WTC11 (cell line): ENCODE measurements at regions not wholly inside any gene's neighbourhood (a gene's known extent, or its start where the extent isn't known, plus 50 kb on each side); places are given as distances from the start of the nearest gene placed in this dataset.

Experiments used
- CBFB ChIP-seq: sonication (generic); formaldehyde crosslinking; IDR thresholded peaks from 2 replicates; pipeline ENCODE4 v1.8.1; 2022; ENCODE audit warnings: mild to moderate bottlenecking, low read depth, missing genetic modification reagents
- CREM ChIP-seq: sonication (generic); formaldehyde crosslinking; IDR thresholded peaks from 2 replicates; pipeline ENCODE4 v1.8.1; 2022; ENCODE audit warnings: mild to moderate bottlenecking, missing genetic modification reagents, moderate library complexity
- CTCF ChIP-seq: fragments of 200-600 bp; IDR thresholded peaks from 2 replicates; pipeline ENCODE4 v1.8.0; 2022; ENCODE audit warnings: antibody characterized with exemption
- FOXJ3 ChIP-seq: sonication (generic); formaldehyde crosslinking; IDR thresholded peaks from 2 replicates; pipeline ENCODE4 v1.9.0; 2021; ENCODE audit warnings: missing genetic modification reagents, mild to moderate bottlenecking, borderline replicate concordance
- JUN ChIP-seq: sonication (generic); formaldehyde crosslinking; IDR thresholded peaks from 2 replicates; pipeline ENCODE4 v1.8.0; 2023; ENCODE audit warnings: mild to moderate bottlenecking, missing genetic modification reagents
- MYBL2 ChIP-seq: sonication (generic); formaldehyde crosslinking; IDR thresholded peaks from 2 replicates; pipeline ENCODE4 v1.8.1; 2023; ENCODE audit warnings: mild to moderate bottlenecking, moderate library complexity, missing genetic modification reagents
- NR2C2 ChIP-seq: sonication (generic); formaldehyde crosslinking; IDR thresholded peaks from 2 replicates; pipeline ENCODE4 v1.8.0; 2022; ENCODE audit warnings: mild to moderate bottlenecking, missing genetic modification reagents
- RELA ChIP-seq: sonication (generic); formaldehyde crosslinking; IDR thresholded peaks from 2 replicates; pipeline ENCODE4 v1.8.1; 2022; ENCODE audit warnings: missing genetic modification reagents, mild to moderate bottlenecking, borderline replicate concordance
- ZNF232 ChIP-seq: sonication (generic); formaldehyde crosslinking; IDR thresholded peaks from 2 replicates; pipeline ENCODE4 v1.8.0; 2022; ENCODE audit warnings: mild to moderate bottlenecking, missing genetic modification reagents
- ZNF671 ChIP-seq: fragments of 250-450 bp; sonication (Bioruptor Pico); IDR thresholded peaks from 2 replicates; pipeline ENCODE4 v1.8.0; 2021; ENCODE audit warnings: mild to moderate bottlenecking
- TF ChIP-seq, protein P1 (sequence below): sonication (generic); formaldehyde crosslinking; conservative IDR thresholded peaks from 2 replicates; pipeline ENCODE4 v1.8.1; 2023; ENCODE audit warnings: mild to moderate bottlenecking, low read depth, missing genetic modification reagents, moderate library complexity
- TF ChIP-seq, protein P2 (sequence below): sonication (generic); formaldehyde crosslinking; IDR thresholded peaks from 2 replicates; pipeline ENCODE4 v1.8.1; 2022; ENCODE audit warnings: low read depth, missing genetic modification reagents, borderline replicate concordance
- TF ChIP-seq, protein P3 (sequence below): sonication (generic); formaldehyde crosslinking; IDR thresholded peaks from 2 replicates; pipeline ENCODE4 v1.8.0; 2022; ENCODE audit warnings: mild to moderate bottlenecking, missing genetic modification reagents
- TF ChIP-seq, protein P4 (sequence below): sonication (generic); formaldehyde crosslinking; IDR thresholded peaks from 2 replicates; pipeline ENCODE4 v1.8.0; 2023; ENCODE audit warnings: mild to moderate bottlenecking, missing genetic modification reagents

GRCh38 chr2:37764739-37765138 lies 93.3 kb upstream of the CDC42EP3 start:
- TF ChIP-seq FOXJ3 (no peak), JUN (CRISPR knock-in tag) (no peak), CTCF (no peak), MYBL2 (CRISPR knock-in tag) (no peak), NR2C2 (CRISPR knock-in tag) (no peak), ZNF232 (no peak), RELA (no peak), CREM (CRISPR knock-in tag) (no peak), CBFB (CRISPR knock-in tag) (no peak), ZNF671 (CRISPR knock-in tag) (no peak)
- TF ChIP-seq, protein P1, sequence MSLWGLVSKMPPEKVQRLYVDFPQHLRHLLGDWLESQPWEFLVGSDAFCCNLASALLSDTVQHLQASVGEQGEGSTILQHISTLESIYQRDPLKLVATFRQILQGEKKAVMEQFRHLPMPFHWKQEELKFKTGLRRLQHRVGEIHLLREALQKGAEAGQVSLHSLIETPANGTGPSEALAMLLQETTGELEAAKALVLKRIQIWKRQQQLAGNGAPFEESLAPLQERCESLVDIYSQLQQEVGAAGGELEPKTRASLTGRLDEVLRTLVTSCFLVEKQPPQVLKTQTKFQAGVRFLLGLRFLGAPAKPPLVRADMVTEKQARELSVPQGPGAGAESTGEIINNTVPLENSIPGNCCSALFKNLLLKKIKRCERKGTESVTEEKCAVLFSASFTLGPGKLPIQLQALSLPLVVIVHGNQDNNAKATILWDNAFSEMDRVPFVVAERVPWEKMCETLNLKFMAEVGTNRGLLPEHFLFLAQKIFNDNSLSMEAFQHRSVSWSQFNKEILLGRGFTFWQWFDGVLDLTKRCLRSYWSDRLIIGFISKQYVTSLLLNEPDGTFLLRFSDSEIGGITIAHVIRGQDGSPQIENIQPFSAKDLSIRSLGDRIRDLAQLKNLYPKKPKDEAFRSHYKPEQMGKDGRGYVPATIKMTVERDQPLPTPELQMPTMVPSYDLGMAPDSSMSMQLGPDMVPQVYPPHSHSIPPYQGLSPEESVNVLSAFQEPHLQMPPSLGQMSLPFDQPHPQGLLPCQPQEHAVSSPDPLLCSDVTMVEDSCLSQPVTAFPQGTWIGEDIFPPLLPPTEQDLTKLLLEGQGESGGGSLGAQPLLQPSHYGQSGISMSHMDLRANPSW (CRISPR knock-in tag): no peak
- TF ChIP-seq, protein P2, sequence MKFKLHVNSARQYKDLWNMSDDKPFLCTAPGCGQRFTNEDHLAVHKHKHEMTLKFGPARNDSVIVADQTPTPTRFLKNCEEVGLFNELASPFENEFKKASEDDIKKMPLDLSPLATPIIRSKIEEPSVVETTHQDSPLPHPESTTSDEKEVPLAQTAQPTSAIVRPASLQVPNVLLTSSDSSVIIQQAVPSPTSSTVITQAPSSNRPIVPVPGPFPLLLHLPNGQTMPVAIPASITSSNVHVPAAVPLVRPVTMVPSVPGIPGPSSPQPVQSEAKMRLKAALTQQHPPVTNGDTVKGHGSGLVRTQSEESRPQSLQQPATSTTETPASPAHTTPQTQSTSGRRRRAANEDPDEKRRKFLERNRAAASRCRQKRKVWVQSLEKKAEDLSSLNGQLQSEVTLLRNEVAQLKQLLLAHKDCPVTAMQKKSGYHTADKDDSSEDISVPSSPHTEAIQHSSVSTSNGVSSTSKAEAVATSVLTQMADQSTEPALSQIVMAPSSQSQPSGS: no peak
- TF ChIP-seq, protein P3, sequence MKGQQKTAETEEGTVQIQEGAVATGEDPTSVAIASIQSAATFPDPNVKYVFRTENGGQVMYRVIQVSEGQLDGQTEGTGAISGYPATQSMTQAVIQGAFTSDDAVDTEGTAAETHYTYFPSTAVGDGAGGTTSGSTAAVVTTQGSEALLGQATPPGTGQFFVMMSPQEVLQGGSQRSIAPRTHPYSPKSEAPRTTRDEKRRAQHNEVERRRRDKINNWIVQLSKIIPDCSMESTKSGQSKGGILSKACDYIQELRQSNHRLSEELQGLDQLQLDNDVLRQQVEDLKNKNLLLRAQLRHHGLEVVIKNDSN (CRISPR knock-in tag): no peak
- TF ChIP-seq, protein P4, sequence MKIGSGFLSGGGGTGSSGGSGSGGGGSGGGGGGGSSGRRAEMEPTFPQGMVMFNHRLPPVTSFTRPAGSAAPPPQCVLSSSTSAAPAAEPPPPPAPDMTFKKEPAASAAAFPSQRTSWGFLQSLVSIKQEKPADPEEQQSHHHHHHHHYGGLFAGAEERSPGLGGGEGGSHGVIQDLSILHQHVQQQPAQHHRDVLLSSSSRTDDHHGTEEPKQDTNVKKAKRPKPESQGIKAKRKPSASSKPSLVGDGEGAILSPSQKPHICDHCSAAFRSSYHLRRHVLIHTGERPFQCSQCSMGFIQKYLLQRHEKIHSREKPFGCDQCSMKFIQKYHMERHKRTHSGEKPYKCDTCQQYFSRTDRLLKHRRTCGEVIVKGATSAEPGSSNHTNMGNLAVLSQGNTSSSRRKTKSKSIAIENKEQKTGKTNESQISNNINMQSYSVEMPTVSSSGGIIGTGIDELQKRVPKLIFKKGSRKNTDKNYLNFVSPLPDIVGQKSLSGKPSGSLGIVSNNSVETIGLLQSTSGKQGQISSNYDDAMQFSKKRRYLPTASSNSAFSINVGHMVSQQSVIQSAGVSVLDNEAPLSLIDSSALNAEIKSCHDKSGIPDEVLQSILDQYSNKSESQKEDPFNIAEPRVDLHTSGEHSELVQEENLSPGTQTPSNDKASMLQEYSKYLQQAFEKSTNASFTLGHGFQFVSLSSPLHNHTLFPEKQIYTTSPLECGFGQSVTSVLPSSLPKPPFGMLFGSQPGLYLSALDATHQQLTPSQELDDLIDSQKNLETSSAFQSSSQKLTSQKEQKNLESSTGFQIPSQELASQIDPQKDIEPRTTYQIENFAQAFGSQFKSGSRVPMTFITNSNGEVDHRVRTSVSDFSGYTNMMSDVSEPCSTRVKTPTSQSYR (CRISPR knock-in tag): no peak
